H1 (cell line): ENCODE measurements at regions not wholly inside any gene's neighbourhood (a gene's known extent, or its start where the extent isn't known, plus 50 kb on each side); places are given as distances from the start of the nearest gene placed in this dataset.

ENCODE experiments used
- CEBPB ChIP-seq: IDR thresholded peaks from 2 replicates; pipeline ENCODE4 v1.6.1; 2012; ENCODE audit warnings: low read depth, low read length
- POLR2A ChIP-seq, 2 experiments: IDR thresholded peaks; 1 replicate in 1 of 2; 2 replicates in 1 of 2; pipeline ENCODE4 v1.6.1; 2011; ENCODE audit warnings: low read depth in 2 of 2, low read length in 2 of 2, mild to moderate bottlenecking in 2 of 2; ENCODE audit errors: control extremely low read depth in 1 of 2
- POLR2AphosphoS5 ChIP-seq: IDR thresholded peaks from 2 replicates; pipeline ENCODE4 v1.6.1; 2011; ENCODE audit warnings: low read depth, low read length
- RNF2 ChIP-seq: fragments of 200-900, 300-1000 bp; sonication (generic); IDR thresholded peaks from 2 replicates; pipeline ENCODE4 v1.7.1; 2016; ENCODE audit warnings: borderline replicate concordance, low read depth, mild to moderate bottlenecking, antibody characterized with exemption, low read length; ENCODE audit not compliant: poor library complexity, severe bottlenecking; ENCODE audit errors: missing control alignments
- SAP30 ChIP-seq: fragments of 300-600 bp; sonication (generic); IDR thresholded peaks from 2 replicates; pipeline ENCODE4 v1.7.1; 2012; ENCODE audit warnings: low read length, moderate library complexity, mild to moderate bottlenecking, inconsistent platforms; ENCODE audit not compliant: insufficient read depth, insufficient replicate concordance
- SP1 ChIP-seq: IDR thresholded peaks from 2 replicates; pipeline ENCODE4 v1.6.1; 2011; ENCODE audit warnings: low read depth, low read length

DNA sequence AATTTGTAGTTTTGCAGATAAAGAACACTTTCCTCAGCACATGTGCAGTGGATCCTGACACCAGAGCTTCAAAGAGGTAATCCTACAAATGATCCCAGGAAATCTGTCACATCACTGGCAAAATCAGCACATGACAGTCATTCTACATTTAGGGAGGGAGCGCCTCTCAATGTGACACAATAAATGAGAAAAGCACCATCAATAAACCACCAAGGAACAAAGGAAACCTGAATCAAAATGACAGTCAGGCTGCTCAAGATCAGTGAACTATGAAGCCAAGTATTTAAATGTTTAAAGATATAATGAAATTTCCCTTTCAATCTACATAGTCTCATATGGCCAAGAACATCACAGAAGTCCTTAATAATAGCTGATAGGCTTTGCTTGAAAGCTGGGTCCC, 119.5 kb downstream of the LRRN1 start (continued):
- TF ChIP-seq CEBPB, result no peak
- no peak for TF ChIP-seq POLR2A (IDR thresholded peaks at IDR 0.05; ENCODE audit: control extremely low read depth in 1 of 2, low read depth in 2 of 2, low read length in 2 of 2)
- TF ChIP-seq RNF2, result no peak
- TF ChIP-seq SP1, result no peak
- TF ChIP-seq SAP30, result no peak
- no peak for TF ChIP-seq POLR2AphosphoS5
- TF ChIP-seq, all 59 proteins: peak for 0
